Thyroid gland (tissue), 4 donors: ENCODE measurements at regions not wholly inside any gene's neighbourhood (a gene's known extent, or its start where the extent isn't known, plus 50 kb on each side); places are given as distances from the start of the nearest gene placed in this dataset.

Experiments used
- POLR2A ChIP-seq, 2 donors: fragments of 450-650 bp; IDR thresholded peaks; one replicate each; pipeline ENCODE4 v1.6.1; 2017; ENCODE audit warnings: antibody characterized with exemption in 2 of 2, mild to moderate bottlenecking in 2 of 2, moderate library complexity in 1 of 2
- TF ChIP-seq, protein P1 (sequence below), 6 experiments: fragments of 200-600 bp in 3 of 6; fragments of 450-650 bp in 3 of 6; sonication (generic) in 3 of 6; IDR thresholded peaks; one replicate each; pipeline ENCODE4 v1.5.1; 2016 to 2019; ENCODE audit warnings: antibody characterized with exemption in 6 of 6, mild to moderate bottlenecking in 2 of 6, inconsistent platforms in 1 of 6, moderate library complexity in 1 of 6

DNA sequence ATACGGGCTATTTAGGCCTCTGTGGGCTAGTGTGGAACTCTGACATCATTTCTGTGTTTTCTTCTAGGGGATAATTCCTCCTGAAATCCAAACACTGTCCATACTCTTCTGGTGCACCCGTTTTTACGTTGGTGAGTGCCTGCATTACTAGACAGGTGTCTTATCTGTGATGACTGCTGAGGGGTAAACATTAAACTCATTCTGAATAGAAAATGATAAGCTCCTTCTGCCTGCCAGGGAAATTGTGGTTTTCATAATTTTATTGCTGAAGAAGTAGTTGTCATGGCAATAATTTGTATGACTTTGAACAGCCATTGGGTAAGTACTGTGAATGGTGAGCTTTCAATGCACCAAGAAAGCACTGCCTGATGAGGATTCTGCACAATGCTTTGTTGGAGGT, 705.6 kb downstream of the UTRN start:
- TF ChIP-seq, protein P1, sequence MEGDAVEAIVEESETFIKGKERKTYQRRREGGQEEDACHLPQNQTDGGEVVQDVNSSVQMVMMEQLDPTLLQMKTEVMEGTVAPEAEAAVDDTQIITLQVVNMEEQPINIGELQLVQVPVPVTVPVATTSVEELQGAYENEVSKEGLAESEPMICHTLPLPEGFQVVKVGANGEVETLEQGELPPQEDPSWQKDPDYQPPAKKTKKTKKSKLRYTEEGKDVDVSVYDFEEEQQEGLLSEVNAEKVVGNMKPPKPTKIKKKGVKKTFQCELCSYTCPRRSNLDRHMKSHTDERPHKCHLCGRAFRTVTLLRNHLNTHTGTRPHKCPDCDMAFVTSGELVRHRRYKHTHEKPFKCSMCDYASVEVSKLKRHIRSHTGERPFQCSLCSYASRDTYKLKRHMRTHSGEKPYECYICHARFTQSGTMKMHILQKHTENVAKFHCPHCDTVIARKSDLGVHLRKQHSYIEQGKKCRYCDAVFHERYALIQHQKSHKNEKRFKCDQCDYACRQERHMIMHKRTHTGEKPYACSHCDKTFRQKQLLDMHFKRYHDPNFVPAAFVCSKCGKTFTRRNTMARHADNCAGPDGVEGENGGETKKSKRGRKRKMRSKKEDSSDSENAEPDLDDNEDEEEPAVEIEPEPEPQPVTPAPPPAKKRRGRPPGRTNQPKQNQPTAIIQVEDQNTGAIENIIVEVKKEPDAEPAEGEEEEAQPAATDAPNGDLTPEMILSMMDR (IDR thresholded peaks at IDR 0.05): no peak
- TF ChIP-seq POLR2A (IDR thresholded peaks at IDR 0.05): no peak
